MM.1S (cell line): ENCODE measurements at regions not wholly inside any gene's neighbourhood (a gene's known extent, or its start where the extent isn't known, plus 50 kb on each side); places are given as distances from the start of the nearest gene placed in this dataset.

Experiments
- CTCF ChIP-seq: fragments of 300-600 bp; sonication (generic); IDR thresholded peaks from 2 replicates; pipeline ENCODE4 v1.5.1; 2016; ENCODE audit warnings: antibody characterized with exemption, low read length, mixed read lengths
- EZH2 ChIP-seq: fragments of 300-600 bp; sonication (generic); optimal IDR thresholded peaks from 2 replicates; pipeline ENCODE3; 2017; ENCODE audit warnings: low read depth, mild to moderate bottlenecking, antibody characterized with exemption, low read length, mixed read lengths
- EZH2phosphoT487 ChIP-seq: fragments of 300-600 bp; sonication (generic); IDR thresholded peaks from 2 replicates; pipeline ENCODE4 v1.6.1; 2018; ENCODE audit warnings: antibody characterized with exemption, low read length

GRCh38 chr10:117905404-117905803, 141.3 kb downstream of the RAB11FIP2 start:
- no peak for TF ChIP-seq CTCF
- no peak for TF ChIP-seq EZH2
- no peak for TF ChIP-seq EZH2phosphoT487
